SK-N-MC (cell line): ENCODE measurements at regions not wholly inside any gene's neighbourhood (a gene's known extent, or its start where the extent isn't known, plus 50 kb on each side); places are given as distances from the start of the nearest gene placed in this dataset.

Experiments
- DNase-seq: peaks from one replicate; pipeline ENCODE4 v3.0.0-alpha.2; 2011; ENCODE audit warnings: low read depth, low spot score
- H3K27ac ChIP-seq: fragments of 200-600 bp; sonication (generic); 2 replicates; pipeline ENCODE4 v1.5.1; 2016; ENCODE audit warnings: mixed run types
- H3K36me3 ChIP-seq: fragments of 200-600 bp; sonication (generic); 2 replicates; pipeline ENCODE4 v1.6.1; 2017; ENCODE audit warnings: antibody characterized with exemption, low read length, mixed read lengths; ENCODE audit not compliant: insufficient read depth
- H3K4me3 ChIP-seq: fragments of 200-600 bp; sonication (generic); 2 replicates; pipeline ENCODE4 v1.5.1; 2016
- H3K9ac ChIP-seq: fragments of 200-600 bp; sonication (generic); 2 replicates; pipeline ENCODE4 v1.8.0; 2017; ENCODE audit warnings: mixed run types, mixed read lengths; ENCODE audit not compliant: insufficient read length
- H3K9me3 ChIP-seq: fragments of 200-600 bp; sonication (generic); 2 replicates; pipeline ENCODE4 v1.6.1; 2017; ENCODE audit warnings: low read depth, mild to moderate bottlenecking, antibody characterized with exemption, low read length, moderate library complexity, mixed read lengths
- EZH2 ChIP-seq: fragments of 200-600 bp; sonication (generic); IDR thresholded peaks from one replicate; pipeline ENCODE4 v1.6.1; 2017; ENCODE audit warnings: antibody characterized with exemption
- FOXP2 ChIP-seq: optimal IDR thresholded peaks from 2 replicates; pipeline ENCODE3; 2011; ENCODE audit warnings: mild to moderate bottlenecking, moderate library complexity; ENCODE audit not compliant: insufficient read depth; ENCODE audit errors: extremely low read length, control extremely low read depth
- POLR2AphosphoS5 ChIP-seq: IDR thresholded peaks from 2 replicates; pipeline ENCODE4 v1.6.1; 2012; ENCODE audit warnings: mild to moderate bottlenecking, low read depth, low read length, borderline replicate concordance

DNA sequence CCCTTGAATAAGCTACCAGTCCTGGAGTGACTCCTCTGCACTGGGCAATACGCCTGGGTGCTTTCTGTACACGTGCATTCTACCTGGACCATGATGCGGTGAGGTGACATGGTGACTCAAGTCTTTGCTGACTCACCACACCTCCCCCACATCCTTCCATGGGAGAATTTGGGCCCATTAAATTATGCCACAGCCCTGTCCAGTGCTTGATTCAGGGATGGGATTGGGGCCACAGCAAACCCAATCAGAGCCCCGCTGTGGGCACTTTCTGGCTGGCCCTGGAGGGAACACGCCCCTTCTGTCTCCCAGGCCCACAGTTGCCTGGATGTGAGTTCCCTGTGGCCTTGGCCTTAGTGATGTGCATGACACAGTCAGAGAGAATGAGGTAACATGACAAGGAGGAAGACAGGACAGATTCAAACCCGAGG, 86.9 kb downstream of the LRRC30 start:
- Histone ChIP-seq H3K9ac (no peak overlapping the region), H3K27ac (no peak overlapping the region), H3K4me3 (no peak overlapping the region), H3K36me3 (no peaks in the 10 kb centered on the region), H3K9me3 (no peaks in the 10 kb centered on the region)
- TF ChIP-seq EZH2: no peak
- TF ChIP-seq POLR2AphosphoS5: no peak
- TF ChIP-seq FOXP2: no peak
- DNase-seq: no peak

DNA sequence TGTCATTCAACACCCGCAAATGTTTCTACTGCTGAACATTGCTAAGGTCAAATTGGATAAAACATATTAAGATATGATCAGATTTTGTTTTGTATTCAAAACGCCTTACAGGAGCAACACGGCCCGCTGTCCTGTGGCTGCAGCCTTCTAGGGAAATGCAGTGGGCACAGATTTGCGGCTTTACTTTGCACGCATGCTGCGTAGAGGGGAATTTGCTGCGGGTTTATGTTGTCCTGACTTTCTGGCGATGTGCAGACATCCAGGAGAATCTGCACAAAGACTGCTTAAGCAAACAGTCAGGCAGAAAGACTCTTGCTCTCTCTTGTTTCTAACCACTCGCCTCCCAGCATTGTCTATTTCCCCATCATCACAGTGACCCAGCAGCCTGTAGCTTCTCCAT, 88.3 kb downstream of the LRRC30 start:
- Histone ChIP-seq H3K36me3 (no peaks in the 10 kb centered on the region), H3K9me3 (no peaks in the 10 kb centered on the region), H3K27ac (no peak overlapping the region), H3K4me3 (no peak overlapping the region), H3K9ac (no peak overlapping the region)
- TF ChIP-seq POLR2AphosphoS5: no peak
- no peak for TF ChIP-seq EZH2
- TF ChIP-seq FOXP2: no peak
- DNase-seq: no peak

DNA sequence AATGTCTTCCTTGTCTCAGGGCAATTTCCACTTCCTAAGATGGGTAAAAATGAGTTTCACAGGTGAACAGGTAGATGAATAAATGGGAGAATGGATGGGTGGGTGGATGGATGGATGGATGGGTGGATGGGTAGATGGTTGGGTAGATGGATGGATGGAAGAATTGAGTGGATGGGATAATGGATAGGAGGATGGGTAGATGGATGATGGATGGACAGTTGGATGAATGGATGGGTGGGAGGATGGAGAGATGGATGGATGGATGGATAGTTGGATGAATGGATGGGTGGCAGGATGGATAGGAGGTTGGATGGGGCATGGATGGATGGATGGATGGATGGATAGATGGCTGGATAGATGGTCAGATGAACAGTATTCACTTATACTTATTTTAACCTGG, 90.9 kb downstream of the LRRC30 start:
- no peak for DNase-seq
- TF ChIP-seq FOXP2 (no peak), EZH2 (no peak), POLR2AphosphoS5 (no peak)
- no peak overlapping the region for H3K9ac ChIP-seq
- H3K4me3 ChIP-seq: no peak overlapping the region
- H3K27ac ChIP-seq: no peak overlapping the region
- no peaks in the 10 kb centered on the region for H3K9me3 ChIP-seq
- H3K36me3 ChIP-seq: no peaks in the 10 kb centered on the region

DNA sequence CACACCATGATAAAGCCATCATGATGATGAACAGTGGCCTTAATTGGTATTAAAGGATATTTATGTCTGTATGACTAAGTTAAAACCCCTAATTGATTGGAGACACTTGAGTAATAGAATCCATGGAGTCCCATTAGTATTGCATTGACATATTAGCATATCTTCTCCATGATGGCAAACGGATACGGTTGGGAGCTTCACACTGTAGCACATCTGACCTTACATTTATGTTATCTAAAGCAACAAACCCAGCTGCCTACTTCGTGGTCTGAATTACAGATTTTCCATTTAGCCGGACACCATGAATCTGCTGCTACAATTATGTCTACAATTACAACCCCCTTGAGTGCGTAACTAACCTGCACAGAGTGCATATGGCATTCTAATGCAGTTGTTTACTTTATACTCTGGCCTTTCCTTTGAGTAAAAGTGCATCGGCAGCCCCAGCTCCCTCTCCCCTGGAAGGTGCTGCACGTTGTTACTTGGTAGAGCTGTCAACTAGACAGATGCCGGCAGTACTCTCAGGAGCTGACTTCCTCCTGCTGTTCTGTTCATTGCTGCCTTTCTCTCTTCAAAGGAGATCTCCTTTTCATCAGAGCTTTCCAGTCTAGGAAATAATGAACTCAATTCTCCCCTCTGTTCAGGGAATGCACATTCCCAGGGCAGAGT, 92.1 kb downstream of the LRRC30 start:
- H3K27ac ChIP-seq: no peak overlapping the region
- H3K4me3 ChIP-seq: no peak overlapping the region
- DNase-seq: no peak
- H3K36me3 ChIP-seq: no peaks in the 10 kb centered on the region
- no peaks in the 10 kb centered on the region for H3K9me3 ChIP-seq
- no peak for TF ChIP-seq FOXP2
- no peak for TF ChIP-seq POLR2AphosphoS5
- TF ChIP-seq EZH2: no peak
- H3K9ac ChIP-seq: no peak overlapping the region

DNA sequence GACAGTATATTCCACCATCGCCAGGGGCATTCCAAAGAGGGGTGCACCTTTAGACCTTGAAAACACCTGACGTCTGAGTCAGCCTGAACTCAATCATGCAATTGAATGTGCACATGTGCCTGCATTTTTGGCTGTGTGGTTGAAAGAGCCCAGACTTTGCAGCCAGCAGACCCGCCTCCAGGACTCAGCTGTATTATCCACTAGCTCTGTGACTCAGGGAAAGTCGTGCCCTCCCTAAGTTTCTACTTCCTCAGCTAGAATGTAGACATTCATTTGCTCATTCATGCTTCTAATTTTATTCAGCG, 94.2 kb downstream of the LRRC30 start:
- DNase-seq: no peak
- Histone ChIP-seq H3K9me3 (no peaks in the 10 kb centered on the region), H3K9ac (no peak overlapping the region), H3K4me3 (no peak overlapping the region), H3K27ac (no peak overlapping the region), H3K36me3 (no peaks in the 10 kb centered on the region)
- no peak for TF ChIP-seq POLR2AphosphoS5

DNA sequence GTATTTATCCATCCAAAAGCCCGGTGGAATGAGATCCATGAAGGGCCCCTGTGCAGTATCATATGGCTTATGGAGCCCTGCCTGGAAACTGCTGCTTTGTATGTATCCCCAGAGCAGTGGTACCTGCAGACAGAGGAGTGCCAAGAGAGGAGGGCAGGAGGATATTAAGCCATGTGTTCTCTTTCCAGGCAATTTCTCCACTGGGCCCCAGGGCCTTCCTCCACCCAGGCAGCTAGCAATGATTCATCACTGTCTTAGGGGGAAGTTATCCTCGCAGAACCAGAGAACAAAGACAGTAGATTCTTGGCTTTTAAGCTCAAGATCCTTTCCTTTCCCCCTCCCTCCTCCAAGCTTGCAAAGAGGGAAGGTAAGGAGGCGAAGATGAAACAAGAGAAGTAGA, 98.1 kb downstream of the LRRC30 start:
- TF ChIP-seq POLR2AphosphoS5 (no peak), FOXP2 (no peak)
- no peaks in the 10 kb centered on the region for H3K36me3 ChIP-seq
- H3K9me3 ChIP-seq: no peaks in the 10 kb centered on the region
- H3K9ac ChIP-seq: no peak overlapping the region
- no peak overlapping the region for H3K4me3 ChIP-seq
- H3K27ac ChIP-seq: no peak overlapping the region
- no peak for DNase-seq

DNA sequence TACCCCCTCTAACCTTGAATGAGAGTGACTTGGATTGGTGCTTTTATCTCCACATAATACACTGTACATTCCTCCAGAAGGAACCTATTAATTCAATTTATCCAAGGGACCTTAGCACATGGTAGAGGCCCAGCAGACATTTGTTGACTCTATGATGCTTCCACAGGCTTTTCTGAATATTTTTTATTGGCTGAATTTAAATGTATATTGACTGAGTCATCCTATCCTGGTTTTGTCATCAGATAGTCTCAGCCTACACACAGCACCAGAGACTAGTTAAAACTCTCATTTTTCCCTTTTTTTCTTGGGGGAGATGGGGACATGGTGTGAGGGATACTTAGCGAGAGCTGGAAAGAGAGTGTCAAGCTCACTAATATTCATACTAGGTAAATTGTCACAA, 101.6 kb downstream of the LRRC30 start:
- Histone ChIP-seq H3K9ac (no peak overlapping the region), H3K4me3 (no peak overlapping the region)
- TF ChIP-seq FOXP2 (no peak), EZH2 (no peak), POLR2AphosphoS5 (no peak)

DNA sequence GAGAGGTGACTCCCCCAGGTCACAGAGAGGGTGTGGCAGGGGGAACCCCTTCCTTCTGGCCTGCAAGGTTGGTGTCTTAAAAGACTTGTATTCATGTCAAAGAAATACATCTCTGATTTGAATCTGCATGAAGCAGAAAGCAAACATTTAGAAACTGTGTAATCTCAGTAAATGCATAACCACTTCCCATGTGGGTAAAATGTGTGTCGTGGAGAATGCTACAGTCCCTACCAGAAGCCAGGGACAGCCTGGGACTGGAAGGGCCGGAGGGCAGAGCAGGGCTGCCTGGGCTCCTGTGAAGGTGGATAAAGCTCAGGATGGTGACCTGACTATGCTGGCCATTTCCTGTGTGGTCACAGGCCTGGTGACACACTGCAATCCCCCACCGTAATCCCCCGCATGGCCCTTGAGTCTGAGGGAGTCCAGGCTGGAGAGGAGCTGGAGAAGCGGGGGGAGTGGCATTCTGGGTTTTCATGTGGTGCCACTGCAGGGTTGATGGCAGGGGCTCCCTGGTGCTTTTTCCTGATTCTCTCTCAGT, 102.2 kb downstream of the LRRC30 start:
- H3K27ac ChIP-seq: no peak overlapping the region
- no peak overlapping the region for H3K9ac ChIP-seq
- no peaks in the 10 kb centered on the region for H3K36me3 ChIP-seq
- H3K9me3 ChIP-seq: no peaks in the 10 kb centered on the region
- H3K4me3 ChIP-seq: no peak overlapping the region
- no peak for DNase-seq
- TF ChIP-seq FOXP2 (no peak), POLR2AphosphoS5 (no peak), EZH2 (no peak)

More for the DNA sequence above, 101.6 kb downstream of the LRRC30 start:
- H3K36me3 ChIP-seq: no peaks in the 10 kb centered on the region
- no peak overlapping the region for H3K27ac ChIP-seq
- DNase-seq: no peak
- H3K9me3 ChIP-seq: no peaks in the 10 kb centered on the region

DNA sequence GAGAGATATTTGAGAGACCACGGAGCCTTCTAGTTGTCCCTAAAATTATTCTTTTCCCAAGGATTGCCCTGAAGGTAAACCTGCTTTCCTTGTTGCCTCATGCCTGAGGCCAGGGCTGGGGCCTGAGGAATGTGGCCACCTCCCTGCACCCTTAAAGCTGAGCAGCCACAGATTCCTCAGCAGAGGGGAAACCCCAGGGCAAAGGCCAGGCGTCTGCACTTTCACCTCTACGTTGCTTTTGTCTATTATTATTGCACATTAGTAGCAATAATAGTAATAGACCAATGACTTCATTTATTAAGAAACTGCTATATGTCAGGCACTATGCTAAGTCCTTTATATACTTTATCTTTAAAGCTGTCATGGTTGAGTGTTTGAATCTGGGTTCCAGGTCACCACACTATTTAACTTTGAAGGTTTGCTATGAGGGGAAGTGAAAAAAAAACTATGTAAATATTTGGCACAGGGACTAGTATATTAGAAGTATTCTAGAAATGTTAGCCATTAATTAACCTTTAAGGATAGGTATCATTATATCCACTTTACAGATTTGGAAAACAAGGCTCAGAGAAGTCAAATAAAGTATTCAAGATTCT, 104.2 kb downstream of the LRRC30 start:
- H3K9ac ChIP-seq: no peak overlapping the region
- DNase-seq: no peak
- no peaks in the 10 kb centered on the region for H3K9me3 ChIP-seq
- TF ChIP-seq FOXP2: no peak
- no peak for TF ChIP-seq POLR2AphosphoS5
- no peak for TF ChIP-seq EZH2
- H3K4me3 ChIP-seq: no peak overlapping the region
- no peak overlapping the region for H3K27ac ChIP-seq
- no peaks in the 10 kb centered on the region for H3K36me3 ChIP-seq
